HEK293 (cell line): ENCODE measurements at regions not wholly inside any gene's neighbourhood (a gene's known extent, or its start where the extent isn't known, plus 50 kb on each side); places are given as distances from the start of the nearest gene placed in this dataset.

ENCODE experiments used
- CTCF ChIA-PET: fragments of 350-600 bp; formaldehyde crosslinking; extraction: SDS; loops from one replicate; lab custom pipeline; 2021; ENCODE audit warnings: antibody characterized with exemption; lab: Yijun Ruan, JAX
- POLR2A ChIA-PET: fragments of 300-600 bp; formaldehyde crosslinking; extraction: SDS; loops from one replicate; lab custom pipeline; 2020; ENCODE audit warnings: antibody characterized with exemption, inconsistent platforms; lab: Yijun Ruan, JAX
- H3K27ac ChIP-seq: fragments of 200-500 bp; sonication (Bioruptor generic); 2 replicates; pipeline ENCODE4 v1.5.1; 2014; ENCODE audit warnings: low read depth, low read length, control low read depth, inconsistent platforms; ENCODE audit errors: extremely low read depth
- H3K36me3 ChIP-seq, 2 experiments: fragments of 200-500 bp in 1 of 2; sonication (Bioruptor generic) in 1 of 2; 1 replicate in 1 of 2; 2 replicates in 1 of 2; pipeline ENCODE4 v1.5.1; 2014 to 2017; ENCODE audit warnings: inconsistent platforms in 2 of 2, low read length in 2 of 2; ENCODE audit not compliant: control insufficient read depth in 2 of 2, insufficient read depth in 1 of 2
- H3K4me1 ChIP-seq: fragments of 200-500 bp; sonication (Bioruptor generic); 2 replicates; pipeline ENCODE4 v1.5.1; 2014; ENCODE audit warnings: mild to moderate bottlenecking, low read length, inconsistent platforms; ENCODE audit not compliant: control insufficient read depth, insufficient read depth
- H3K4me3 ChIP-seq: 2 replicates; pipeline ENCODE4 v1.5.1; 2011; ENCODE audit warnings: low read depth, mild to moderate bottlenecking, control low read depth, low read length, moderate library complexity
- H3K9me3 ChIP-seq: fragments of 200-500 bp; sonication (Bioruptor generic); 2 replicates; pipeline ENCODE4 v1.5.1; 2014; ENCODE audit warnings: low read depth, low read length, inconsistent platforms; ENCODE audit not compliant: control insufficient read depth, insufficient read depth
- GLI2 ChIP-seq: fragments of 450-650 bp; formaldehyde crosslinking; IDR thresholded peaks from 2 replicates; pipeline ENCODE4; 2017; ENCODE audit warnings: missing biosample characterization, missing genetic modification characterization, low read depth, borderline replicate concordance
- GLIS2 ChIP-seq: fragments of 450-650 bp; formaldehyde crosslinking; IDR thresholded peaks from 2 replicates; pipeline ENCODE4 v1.5.1; 2016; ENCODE audit warnings: missing biosample characterization, missing genetic modification characterization
- IKZF3 ChIP-seq: fragments of 450-650 bp; IDR thresholded peaks from 2 replicates; pipeline ENCODE4 v1.5.0; 2018; ENCODE audit warnings: missing biosample characterization, mild to moderate bottlenecking, missing genetic modification characterization, moderate library complexity
- MZF1 ChIP-seq: fragments of 450-650 bp; formaldehyde crosslinking; IDR thresholded peaks from 2 replicates; pipeline ENCODE4 v1.5.1; 2017; ENCODE audit warnings: missing biosample characterization, missing genetic modification characterization, borderline replicate concordance
- RBAK ChIP-seq: fragments of 450-650 bp; formaldehyde crosslinking; IDR thresholded peaks from 2 replicates; pipeline ENCODE4 v1.5.1; 2016; ENCODE audit warnings: missing biosample characterization, missing genetic modification characterization
- ZBTB17 ChIP-seq: fragments of 450-650 bp; formaldehyde crosslinking; IDR thresholded peaks from 2 replicates; pipeline ENCODE4 v1.5.1; 2016; ENCODE audit warnings: missing biosample characterization, missing genetic modification characterization
- ZFHX2 ChIP-seq: fragments of 450-650 bp; formaldehyde crosslinking; conservative IDR thresholded peaks from 2 replicates; pipeline ENCODE4 v1.5.1; 2016; ENCODE audit warnings: missing biosample characterization, missing genetic modification characterization
- ZFP3 ChIP-seq: fragments of 450-650 bp; formaldehyde crosslinking; IDR thresholded peaks from 2 replicates; pipeline ENCODE4 v1.5.1; 2016; ENCODE audit warnings: low read depth, missing biosample characterization, missing genetic modification characterization
- ZFP41 ChIP-seq: fragments of 450-650 bp; formaldehyde crosslinking; IDR thresholded peaks from 2 replicates; pipeline ENCODE4 v1.5.1; 2016; ENCODE audit warnings: missing biosample characterization, missing genetic modification characterization, borderline replicate concordance
- ZNF114 ChIP-seq: fragments of 450-650 bp; formaldehyde crosslinking; IDR thresholded peaks from 2 replicates; pipeline ENCODE4 v1.5.0; 2017; ENCODE audit warnings: missing biosample characterization, missing genetic modification characterization
- ZNF132 ChIP-seq: fragments of 450-650 bp; formaldehyde crosslinking; IDR thresholded peaks from 2 replicates; pipeline ENCODE4 v1.5.1; 2017; ENCODE audit warnings: missing biosample characterization, missing genetic modification characterization, borderline replicate concordance
- ZNF146 ChIP-seq: fragments of 450-650 bp; formaldehyde crosslinking; IDR thresholded peaks from 2 replicates; pipeline ENCODE4 v1.5.1; 2016; ENCODE audit warnings: missing biosample characterization, missing genetic modification characterization
- ZNF239 ChIP-seq: fragments of 450-650 bp; formaldehyde crosslinking; IDR thresholded peaks from 2 replicates; pipeline ENCODE4 v1.5.1; 2016; ENCODE audit warnings: missing biosample characterization, missing genetic modification characterization
- ZNF266 ChIP-seq: fragments of 450-650 bp; formaldehyde crosslinking; IDR thresholded peaks from 2 replicates; pipeline ENCODE4 v1.5.1; 2016; ENCODE audit warnings: missing biosample characterization, missing genetic modification characterization, low read depth
- ZNF394 ChIP-seq: fragments of 450-650 bp; formaldehyde crosslinking; IDR thresholded peaks from 2 replicates; pipeline ENCODE4 v1.5.1; 2016; ENCODE audit warnings: missing biosample characterization, missing genetic modification characterization, mild to moderate bottlenecking, moderate library complexity, borderline replicate concordance
- ZNF404 ChIP-seq: fragments of 450-650 bp; formaldehyde crosslinking; IDR thresholded peaks from 2 replicates; pipeline ENCODE4 v1.5.1; 2017; ENCODE audit warnings: missing biosample characterization, missing genetic modification characterization
- ZNF580 ChIP-seq: fragments of 450-650 bp; formaldehyde crosslinking; IDR thresholded peaks from 2 replicates; pipeline ENCODE4 v1.5.1; 2016; ENCODE audit warnings: missing biosample characterization, missing genetic modification characterization
- ZNF623 ChIP-seq: fragments of 450-650 bp; formaldehyde crosslinking; IDR thresholded peaks from 2 replicates; pipeline ENCODE4 v1.5.1; 2016; ENCODE audit warnings: missing biosample characterization, missing genetic modification characterization
- ZNF658 ChIP-seq: fragments of 450-650 bp; formaldehyde crosslinking; IDR thresholded peaks from 2 replicates; pipeline ENCODE4; 2016; ENCODE audit warnings: missing biosample characterization, missing genetic modification characterization
- TF ChIP-seq, protein P1 (sequence below): fragments of 450-650 bp; IDR thresholded peaks from 2 replicates; pipeline ENCODE4 v1.5.1; 2018; ENCODE audit warnings: missing biosample characterization, missing genetic modification characterization
- TF ChIP-seq, protein P2 (sequence below): fragments of 450-650 bp; formaldehyde crosslinking; IDR thresholded peaks from 2 replicates; pipeline ENCODE4 v1.5.1; 2016; ENCODE audit warnings: missing biosample characterization, missing genetic modification characterization

GRCh38 chr10:125502276-125502675 is 180.7 kb downstream of the TEX36 start:
- ChIA-PET POLR2A (no interaction called here), CTCF (interaction anchor here (0.6 kb wide), 1 partner anchor 20 kb away, joined by 3 read pairs; no protein-coding TSS in a partner anchor)
- H3K4me1 ChIP-seq, result peaks cover 2% of the 10 kb centered on the region; the same call in 1 of the 2 replicates
- H3K36me3 ChIP-seq, result no peaks in the 10 kb centered on the region
- no peak overlapping the region for H3K4me3 ChIP-seq
- no peaks in the 10 kb centered on the region for H3K9me3 ChIP-seq
- TF ChIP-seq ZNF146 (no peak), ZNF404 (tag by site-specific recombination) (no peak), ZFP41 (tag by site-specific recombination) (no peak)
- TF ChIP-seq, all 188 proteins: peak for 0
- no peak overlapping the region for H3K27ac ChIP-seq

DNA sequence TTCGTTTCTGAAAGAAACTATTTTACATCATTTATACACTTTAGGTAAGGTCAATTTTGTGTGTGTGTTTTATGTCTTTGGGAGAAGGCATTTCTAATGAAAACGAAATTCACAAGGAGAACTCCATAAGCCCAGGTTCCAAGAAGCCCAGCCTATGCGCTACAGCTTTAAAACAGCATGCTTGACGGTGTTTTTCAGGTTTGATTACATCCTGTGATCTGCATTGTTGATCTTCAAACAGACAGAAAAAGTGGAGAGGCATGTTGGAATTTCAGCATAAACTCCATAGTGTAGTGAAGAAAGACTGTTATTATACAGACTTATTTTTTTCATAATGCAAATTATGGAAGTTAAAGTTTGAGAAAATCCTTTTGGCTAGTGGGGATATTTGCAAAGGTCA is 187.6 kb downstream of the TEX36 start:
- Histone ChIP-seq H3K27ac (no peak overlapping the region), H3K4me3 (no peak overlapping the region), H3K9me3 (no peaks in the 10 kb centered on the region), H3K4me1 (no peaks in the 10 kb centered on the region; the same call in 1 of the 2 replicates), H3K36me3 (no peaks in the 10 kb centered on the region)
- ChIA-PET POLR2A (no interaction called here), CTCF (interaction anchor here (0.6 kb wide), 1 partner anchor 59 kb away, joined by 3 read pairs; no protein-coding TSS in a partner anchor)
- TF ChIP-seq ZBTB17, result 0 out of 2 replicates have a peak, but pooled peaks have one; percentile 21
- TF ChIP-seq ZNF580 (tag by site-specific recombination), result no peak
- TF ChIP-seq ZNF266 (tag by site-specific recombination), result no peak
- no peak for TF ChIP-seq ZFHX2

DNA sequence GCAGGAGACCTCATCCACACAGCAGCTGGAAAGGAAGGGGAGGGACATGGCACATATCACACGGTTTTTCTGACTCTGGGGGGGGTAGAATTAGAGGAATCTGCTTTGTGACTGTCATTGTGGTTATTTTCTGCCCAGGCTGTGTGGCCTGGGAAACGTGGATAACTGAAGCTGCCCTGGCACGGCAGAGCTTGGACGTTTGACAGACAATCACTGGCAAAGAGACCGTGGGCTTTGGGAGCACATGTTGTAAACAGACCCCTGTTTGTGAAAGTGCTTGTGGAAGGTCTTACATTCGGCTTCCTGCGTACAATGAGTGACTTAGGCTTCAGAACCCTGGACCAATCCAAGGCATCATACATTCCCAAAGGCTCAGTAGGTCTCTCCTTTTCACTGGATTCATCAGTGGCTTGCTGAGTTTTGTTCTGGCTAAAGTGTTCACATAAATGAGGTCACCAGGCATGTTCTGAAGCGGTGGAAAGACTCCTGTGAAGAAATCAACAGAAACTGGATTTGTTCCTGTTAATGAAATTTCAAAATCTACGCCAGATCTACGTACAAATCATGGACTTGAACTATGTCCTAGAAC is 188.2 kb downstream of the TEX36 start:
- H3K4me3 ChIP-seq, result no peak overlapping the region
- no peaks in the 10 kb centered on the region for H3K9me3 ChIP-seq
- POLR2A ChIA-PET, result no interaction called here
- no peak overlapping the region for H3K27ac ChIP-seq
- CTCF ChIA-PET, result no interaction called here
- TF ChIP-seq GLI2 (tag by site-specific recombination), result no peak
- no peak for TF ChIP-seq ZNF114 (tag by site-specific recombination)
- no peak for TF ChIP-seq ZNF132 (tag by site-specific recombination)
- no peak for TF ChIP-seq ZFP3 (tag by site-specific recombination)
- no peak for TF ChIP-seq MZF1
- no peak for TF ChIP-seq ZNF394 (tag by site-specific recombination)
- no peak for TF ChIP-seq RBAK
- no peak for TF ChIP-seq ZNF623
- TF ChIP-seq ZNF239, result no peak
- no peak for TF ChIP-seq GLIS2
- TF ChIP-seq ZNF658, result no peak
- H3K4me1 ChIP-seq, result no peaks in the 10 kb centered on the region; the same call in 1 of the 2 replicates
- H3K36me3 ChIP-seq, result no peaks in the 10 kb centered on the region

DNA sequence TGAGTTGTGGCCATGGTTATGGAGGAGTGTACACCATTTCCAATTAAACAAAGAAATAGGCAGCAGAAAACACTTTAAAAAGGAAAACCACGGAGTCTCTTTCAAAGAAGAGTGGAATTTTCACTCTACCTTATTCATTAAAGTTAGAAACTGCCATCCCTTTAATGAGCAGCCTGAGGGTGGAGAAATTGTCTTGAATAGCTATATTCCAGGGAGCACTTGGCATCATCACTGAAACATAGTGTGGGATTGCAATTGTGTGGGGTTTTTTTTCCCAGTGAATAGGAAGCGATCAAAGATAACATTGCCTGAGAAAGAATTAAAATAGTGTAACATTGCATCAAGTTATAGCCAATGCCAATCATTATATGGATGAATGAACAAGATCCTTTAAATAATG is 191.6 kb downstream of the TEX36 start:
- POLR2A ChIA-PET, result no interaction called here
- CTCF ChIA-PET, result no interaction called here
- H3K9me3 ChIP-seq, result no peaks in the 10 kb centered on the region
- no peaks in the 10 kb centered on the region; the same call in 1 of the 2 replicates for H3K4me1 ChIP-seq
- no peaks in the 10 kb centered on the region for H3K36me3 ChIP-seq
- TF ChIP-seq, protein P1, sequence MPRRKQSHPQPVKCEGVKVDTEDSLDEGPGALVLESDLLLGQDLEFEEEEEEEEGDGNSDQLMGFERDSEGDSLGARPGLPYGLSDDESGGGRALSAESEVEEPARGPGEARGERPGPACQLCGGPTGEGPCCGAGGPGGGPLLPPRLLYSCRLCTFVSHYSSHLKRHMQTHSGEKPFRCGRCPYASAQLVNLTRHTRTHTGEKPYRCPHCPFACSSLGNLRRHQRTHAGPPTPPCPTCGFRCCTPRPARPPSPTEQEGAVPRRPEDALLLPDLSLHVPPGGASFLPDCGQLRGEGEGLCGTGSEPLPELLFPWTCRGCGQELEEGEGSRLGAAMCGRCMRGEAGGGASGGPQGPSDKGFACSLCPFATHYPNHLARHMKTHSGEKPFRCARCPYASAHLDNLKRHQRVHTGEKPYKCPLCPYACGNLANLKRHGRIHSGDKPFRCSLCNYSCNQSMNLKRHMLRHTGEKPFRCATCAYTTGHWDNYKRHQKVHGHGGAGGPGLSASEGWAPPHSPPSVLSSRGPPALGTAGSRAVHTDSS (tag by site-specific recombination), result no peak
- TF ChIP-seq IKZF3 (tag by site-specific recombination), result no peak
- TF ChIP-seq, protein P2, sequence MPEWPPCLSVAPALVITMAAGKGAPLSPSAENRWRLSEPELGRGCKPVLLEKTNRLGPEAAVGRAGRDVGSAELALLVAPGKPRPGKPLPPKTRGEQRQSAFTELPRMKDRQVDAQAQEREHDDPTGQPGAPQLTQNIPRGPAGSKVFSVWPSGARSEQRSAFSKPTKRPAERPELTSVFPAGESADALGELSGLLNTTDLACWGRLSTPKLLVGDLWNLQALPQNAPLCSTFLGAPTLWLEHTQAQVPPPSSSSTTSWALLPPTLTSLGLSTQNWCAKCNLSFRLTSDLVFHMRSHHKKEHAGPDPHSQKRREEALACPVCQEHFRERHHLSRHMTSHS, result no peak
- TF ChIP-seq, all 188 proteins: peak for 0
- no peak overlapping the region for H3K27ac ChIP-seq
- no peak overlapping the region for H3K4me3 ChIP-seq
